ENCODE measurements at regions not wholly inside any gene's neighbourhood (a gene's known extent, or its start where the extent isn't known, plus 50 kb on each side); places are given as distances from the start of the nearest gene placed in this dataset.

DNA sequence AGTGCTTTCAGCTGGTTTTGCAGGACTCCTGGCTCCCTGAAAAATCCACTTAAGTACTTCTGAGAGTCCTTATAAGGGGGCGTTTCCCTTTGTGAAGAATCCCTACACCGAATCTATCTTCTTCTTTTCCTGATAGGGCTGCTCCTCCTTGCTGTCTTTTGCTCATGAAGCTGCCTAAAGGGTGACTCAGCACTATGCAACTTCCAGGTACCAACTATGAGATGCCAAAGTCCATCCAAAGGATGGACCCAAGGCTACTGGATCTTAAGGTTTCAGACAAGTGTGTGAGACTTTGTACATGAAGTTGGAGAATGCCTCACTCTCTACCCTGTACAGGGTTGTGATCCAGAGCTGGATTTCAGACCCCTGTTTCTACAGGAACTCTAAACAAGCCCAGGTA, 485.0 kb upstream of the FAT1 start:
- DNase-seq (ENCODE audit: low read depth in 1 of 2, low spot score in 1 of 2), result no peak
- no peak overlapping the region for H3K27ac ChIP-seq (replicated peaks)
- TF ChIP-seq GABPA (IDR thresholded peaks at IDR 0.05; ENCODE audit: low read depth), result no peak
- TF ChIP-seq, protein P1, sequence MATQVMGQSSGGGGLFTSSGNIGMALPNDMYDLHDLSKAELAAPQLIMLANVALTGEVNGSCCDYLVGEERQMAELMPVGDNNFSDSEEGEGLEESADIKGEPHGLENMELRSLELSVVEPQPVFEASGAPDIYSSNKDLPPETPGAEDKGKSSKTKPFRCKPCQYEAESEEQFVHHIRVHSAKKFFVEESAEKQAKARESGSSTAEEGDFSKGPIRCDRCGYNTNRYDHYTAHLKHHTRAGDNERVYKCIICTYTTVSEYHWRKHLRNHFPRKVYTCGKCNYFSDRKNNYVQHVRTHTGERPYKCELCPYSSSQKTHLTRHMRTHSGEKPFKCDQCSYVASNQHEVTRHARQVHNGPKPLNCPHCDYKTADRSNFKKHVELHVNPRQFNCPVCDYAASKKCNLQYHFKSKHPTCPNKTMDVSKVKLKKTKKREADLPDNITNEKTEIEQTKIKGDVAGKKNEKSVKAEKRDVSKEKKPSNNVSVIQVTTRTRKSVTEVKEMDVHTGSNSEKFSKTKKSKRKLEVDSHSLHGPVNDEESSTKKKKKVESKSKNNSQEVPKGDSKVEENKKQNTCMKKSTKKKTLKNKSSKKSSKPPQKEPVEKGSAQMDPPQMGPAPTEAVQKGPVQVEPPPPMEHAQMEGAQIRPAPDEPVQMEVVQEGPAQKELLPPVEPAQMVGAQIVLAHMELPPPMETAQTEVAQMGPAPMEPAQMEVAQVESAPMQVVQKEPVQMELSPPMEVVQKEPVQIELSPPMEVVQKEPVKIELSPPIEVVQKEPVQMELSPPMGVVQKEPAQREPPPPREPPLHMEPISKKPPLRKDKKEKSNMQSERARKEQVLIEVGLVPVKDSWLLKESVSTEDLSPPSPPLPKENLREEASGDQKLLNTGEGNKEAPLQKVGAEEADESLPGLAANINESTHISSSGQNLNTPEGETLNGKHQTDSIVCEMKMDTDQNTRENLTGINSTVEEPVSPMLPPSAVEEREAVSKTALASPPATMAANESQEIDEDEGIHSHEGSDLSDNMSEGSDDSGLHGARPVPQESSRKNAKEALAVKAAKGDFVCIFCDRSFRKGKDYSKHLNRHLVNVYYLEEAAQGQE (IDR thresholded peaks at IDR 0.05; ENCODE audit: insufficient replicate concordance, low read depth), result no peak
- no peak for TF ChIP-seq SPI1 (IDR thresholded peaks at IDR 0.05; ENCODE audit: borderline replicate concordance, low read depth)
- TF ChIP-seq POLR2AphosphoS5 (IDR thresholded peaks at IDR 0.05; ENCODE audit: low read depth), result no peak
- TF ChIP-seq, protein P2, sequence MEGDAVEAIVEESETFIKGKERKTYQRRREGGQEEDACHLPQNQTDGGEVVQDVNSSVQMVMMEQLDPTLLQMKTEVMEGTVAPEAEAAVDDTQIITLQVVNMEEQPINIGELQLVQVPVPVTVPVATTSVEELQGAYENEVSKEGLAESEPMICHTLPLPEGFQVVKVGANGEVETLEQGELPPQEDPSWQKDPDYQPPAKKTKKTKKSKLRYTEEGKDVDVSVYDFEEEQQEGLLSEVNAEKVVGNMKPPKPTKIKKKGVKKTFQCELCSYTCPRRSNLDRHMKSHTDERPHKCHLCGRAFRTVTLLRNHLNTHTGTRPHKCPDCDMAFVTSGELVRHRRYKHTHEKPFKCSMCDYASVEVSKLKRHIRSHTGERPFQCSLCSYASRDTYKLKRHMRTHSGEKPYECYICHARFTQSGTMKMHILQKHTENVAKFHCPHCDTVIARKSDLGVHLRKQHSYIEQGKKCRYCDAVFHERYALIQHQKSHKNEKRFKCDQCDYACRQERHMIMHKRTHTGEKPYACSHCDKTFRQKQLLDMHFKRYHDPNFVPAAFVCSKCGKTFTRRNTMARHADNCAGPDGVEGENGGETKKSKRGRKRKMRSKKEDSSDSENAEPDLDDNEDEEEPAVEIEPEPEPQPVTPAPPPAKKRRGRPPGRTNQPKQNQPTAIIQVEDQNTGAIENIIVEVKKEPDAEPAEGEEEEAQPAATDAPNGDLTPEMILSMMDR (IDR thresholded peaks at IDR 0.05; ENCODE audit: insufficient read depth, low read length), result no peak
- H3K27me3 ChIP-seq (ENCODE audit: insufficient read depth, poor library complexity, severe bottlenecking), result no peaks in the 10 kb centered on the region
- H3K4me3 ChIP-seq (replicated peaks; ENCODE audit: insufficient read depth, low read length), result no peak overlapping the region

DNA sequence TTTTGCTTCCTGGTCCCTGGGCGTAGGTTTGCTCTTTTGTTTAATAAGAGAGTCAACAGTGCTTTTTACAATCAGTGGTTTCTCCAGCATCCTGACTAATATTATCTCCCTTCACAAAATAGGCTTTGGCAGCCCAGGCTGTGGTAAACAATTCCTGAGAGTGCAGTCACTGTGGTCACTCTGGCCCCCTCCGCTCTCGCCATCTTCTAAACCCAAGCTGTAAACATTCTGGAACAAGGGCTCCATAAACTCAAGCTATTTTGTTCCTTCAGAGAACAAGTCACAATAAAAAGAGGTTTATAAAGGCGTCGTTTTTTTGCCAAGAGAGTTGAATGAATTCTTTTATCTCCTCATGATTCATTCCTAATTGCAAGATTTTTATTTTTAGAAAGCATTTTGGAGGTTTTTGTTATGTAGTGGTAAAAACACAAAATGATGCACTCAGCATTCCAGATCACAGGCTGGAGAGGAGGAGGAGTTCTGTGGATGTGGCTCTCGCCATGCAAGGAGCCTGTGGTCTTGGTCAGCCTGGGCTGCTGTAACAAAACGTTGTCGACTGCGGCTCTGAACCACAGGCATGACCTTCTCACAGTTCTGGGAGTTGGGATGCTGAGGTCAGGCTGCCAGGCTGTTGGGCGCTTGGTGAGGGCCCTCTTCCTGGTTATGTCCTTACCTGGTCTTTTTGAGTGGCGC, 486.4 kb upstream of the FAT1 start:
- no peak overlapping the region for H3K27ac ChIP-seq (replicated peaks)
- no peak for DNase-seq (ENCODE audit: low read depth in 1 of 2, low spot score in 1 of 2)
- H3K27me3 ChIP-seq (ENCODE audit: insufficient read depth, poor library complexity, severe bottlenecking), result no peaks in the 10 kb centered on the region
- no peak for TF ChIP-seq GABPA (IDR thresholded peaks at IDR 0.05; ENCODE audit: low read depth)
- TF ChIP-seq, protein P1 (IDR thresholded peaks at IDR 0.05; ENCODE audit: insufficient replicate concordance, low read depth), result no peak
- TF ChIP-seq POLR2AphosphoS5 (IDR thresholded peaks at IDR 0.05; ENCODE audit: low read depth), result no peak
- TF ChIP-seq, protein P2 (IDR thresholded peaks at IDR 0.05; ENCODE audit: insufficient read depth, low read length), result no peak
- no peak for TF ChIP-seq SPI1 (IDR thresholded peaks at IDR 0.05; ENCODE audit: borderline replicate concordance, low read depth)
- H3K4me3 ChIP-seq (replicated peaks; ENCODE audit: insufficient read depth, low read length), result no peak overlapping the region

DNA sequence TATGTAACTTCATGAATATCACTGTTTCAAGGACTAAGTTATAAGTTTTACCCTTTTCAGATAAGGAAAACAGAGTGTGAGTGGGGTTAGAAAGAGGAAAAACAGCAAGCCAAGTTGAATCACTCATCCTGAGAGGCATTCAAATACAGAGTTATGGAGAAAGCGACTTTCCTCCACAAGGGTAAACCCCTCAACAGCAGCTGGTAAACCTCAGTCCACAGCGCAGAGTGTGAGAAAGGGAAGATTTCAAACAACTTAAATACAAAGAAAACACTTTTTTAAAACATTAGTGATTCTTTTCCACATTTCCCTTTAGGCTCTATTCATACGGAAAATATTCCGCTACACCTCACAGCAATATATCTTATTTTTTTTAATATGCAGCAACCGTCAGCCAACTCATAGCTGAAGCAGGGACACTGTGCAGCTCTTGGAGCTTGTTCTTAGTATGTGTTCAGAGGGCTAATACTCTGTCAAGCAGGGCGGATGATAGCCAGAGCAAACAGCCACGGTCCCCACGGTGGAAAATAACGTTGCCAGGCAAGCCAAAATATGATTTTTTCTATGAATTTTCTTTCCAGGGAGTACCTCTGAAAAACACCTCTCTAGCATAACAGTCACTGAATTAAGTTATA, 488.9 kb upstream of the FAT1 start:
- DNase-seq (ENCODE audit: low read depth in 1 of 2, low spot score in 1 of 2), result no peak
- no peak overlapping the region for H3K27ac ChIP-seq (replicated peaks)

More for the DNA sequence above, 488.9 kb upstream of the FAT1 start:
- TF ChIP-seq POLR2AphosphoS5 (IDR thresholded peaks at IDR 0.05; ENCODE audit: low read depth), result no peak
- TF ChIP-seq GABPA (IDR thresholded peaks at IDR 0.05; ENCODE audit: low read depth), result no peak
- TF ChIP-seq, protein P2 (IDR thresholded peaks at IDR 0.05; ENCODE audit: insufficient read depth, low read length), result no peak
- no peak for TF ChIP-seq SPI1 (IDR thresholded peaks at IDR 0.05; ENCODE audit: borderline replicate concordance, low read depth)
- TF ChIP-seq, protein P1 (IDR thresholded peaks at IDR 0.05; ENCODE audit: insufficient replicate concordance, low read depth), result no peak
- no peak overlapping the region for H3K4me3 ChIP-seq (replicated peaks; ENCODE audit: insufficient read depth, low read length)
- H3K27me3 ChIP-seq (ENCODE audit: insufficient read depth, poor library complexity, severe bottlenecking), result no peaks in the 10 kb centered on the region
